ENCODE measurements at regions not wholly inside any gene's neighbourhood (a gene's known extent, or its start where the extent isn't known, plus 50 kb on each side); places are given as distances from the start of the nearest gene placed in this dataset.
A peak's percentile ranks its signal among the peaks of the same experiment; 100 is the strongest.
"Not testable (repeated sequence)": the region's sequence is repeated elsewhere in the genome, so short reads cannot be mapped to it uniquely, and the experiment has no call there.

DNA sequence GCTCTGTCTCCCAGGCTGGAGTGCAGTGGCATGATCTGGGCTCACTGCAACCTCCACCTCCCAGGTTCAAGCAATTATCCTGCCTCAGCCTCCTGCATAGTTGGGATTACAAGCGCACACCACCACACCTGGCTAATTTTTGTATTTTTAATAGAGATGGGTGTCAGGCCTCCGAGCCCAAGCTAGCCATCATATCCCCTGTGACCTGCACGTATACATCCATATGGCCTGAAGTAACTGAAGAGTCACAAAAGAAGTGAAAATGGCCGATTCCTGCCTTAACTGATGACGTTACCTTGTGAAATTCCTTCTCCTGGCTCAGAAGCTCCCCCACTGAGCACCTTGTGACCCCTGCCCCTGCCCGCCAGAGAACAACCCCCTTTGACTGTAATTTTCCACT lies 109.6 kb upstream of the CLINT1 start:
- H3K36me3 ChIP-seq (ENCODE audit: control insufficient read depth, insufficient read depth, low read length); H3K27me3 ChIP-seq (ENCODE audit: control insufficient read depth, insufficient read depth, low read length); H3K9me3 ChIP-seq (ENCODE audit: control insufficient read depth, insufficient read depth, low read length); H3K4me3 ChIP-seq (ENCODE audit: low read depth, low read length); DNase-seq (ENCODE audit: low read depth in 4 of 6, low spot score in 6 of 6); H3K4me1 ChIP-seq (ENCODE audit: control insufficient read depth, insufficient read depth, low read length); H3K27ac ChIP-seq (ENCODE audit: low read depth, low read length): not testable (repeated sequence)
- no CpG with 5 or more reads among the region's 6 CpGs for WGBS (ENCODE audit: insufficient coverage)

DNA sequence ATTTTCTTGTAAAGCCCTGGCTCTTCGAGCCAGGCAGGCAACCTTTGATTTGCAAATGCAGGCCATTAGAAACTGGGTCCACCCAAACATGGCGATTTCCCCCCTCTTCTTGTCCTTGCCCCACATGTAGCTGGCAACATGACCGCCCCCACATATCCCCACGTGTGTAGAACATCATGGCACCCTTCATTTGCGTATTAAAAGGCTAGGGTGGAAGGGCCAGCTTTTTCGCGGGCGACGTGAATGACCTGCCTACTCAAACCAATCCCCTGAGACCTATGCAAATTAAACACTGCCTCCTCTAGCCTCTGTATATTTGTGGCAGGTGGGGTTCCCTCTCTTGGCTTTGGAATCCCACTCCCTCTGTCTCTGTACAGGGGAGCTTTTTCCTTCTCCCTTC lies 107.0 kb upstream of the CLINT1 start:
- Histone ChIP-seq H3K27me3 (ENCODE audit: control insufficient read depth, insufficient read depth, low read length) (peaks cover 2% of the 10 kb centered on the region), H3K27ac (ENCODE audit: low read depth, low read length) (no peak overlapping the region), H3K9me3 (ENCODE audit: control insufficient read depth, insufficient read depth, low read length) (no peaks in the 10 kb centered on the region), H3K4me3 (ENCODE audit: low read depth, low read length) (no peak overlapping the region), H3K4me1 (ENCODE audit: control insufficient read depth, insufficient read depth, low read length) (no peaks in the 10 kb centered on the region), H3K36me3 (ENCODE audit: control insufficient read depth, insufficient read depth, low read length) (no peaks in the 10 kb centered on the region)
- DNase-seq (ENCODE audit: low read depth in 4 of 6, low spot score in 6 of 6) = no peak
- 50% methylated on average over 4 of the region's 9 CpGs for WGBS (ENCODE audit: insufficient coverage)

DNA sequence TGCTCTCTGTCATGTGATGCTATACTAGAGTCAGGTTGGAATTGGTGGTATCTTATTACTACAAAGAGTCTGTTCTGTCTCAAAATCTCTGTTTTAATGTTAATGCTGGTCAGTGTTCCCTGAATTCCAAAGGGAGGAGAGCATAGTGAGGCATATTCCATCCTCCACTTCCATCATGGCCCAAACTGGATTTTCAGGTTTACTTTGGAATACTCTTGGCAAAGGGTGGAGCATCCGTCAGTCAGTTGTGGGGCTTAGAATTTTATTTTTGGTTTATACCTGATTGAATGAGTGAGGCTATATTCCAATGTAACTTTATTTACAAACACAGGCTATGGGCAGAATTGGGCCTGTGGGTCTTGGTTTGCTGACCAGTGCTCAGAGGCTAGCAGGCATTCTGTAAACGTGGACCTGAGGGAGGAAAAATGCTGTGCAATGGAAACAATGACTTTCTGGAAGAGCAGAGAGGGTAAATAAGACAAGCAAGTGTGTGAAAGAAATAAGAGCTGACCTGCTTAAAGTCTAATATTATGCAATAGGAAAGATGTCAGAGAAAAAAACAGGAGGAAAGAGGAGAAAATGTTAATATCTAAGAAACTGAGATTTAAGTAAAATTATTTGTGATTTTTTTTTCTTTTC lies 106.2 kb upstream of the CLINT1 start:
- H3K27me3 ChIP-seq (ENCODE audit: control insufficient read depth, insufficient read depth, low read length) = peaks cover 2% of the 10 kb centered on the region
- no peak for DNase-seq (ENCODE audit: low read depth in 4 of 6, low spot score in 6 of 6)
- WGBS (ENCODE audit: insufficient coverage) = 67% methylated on average over 1 of the region's 2 CpGs

DNA sequence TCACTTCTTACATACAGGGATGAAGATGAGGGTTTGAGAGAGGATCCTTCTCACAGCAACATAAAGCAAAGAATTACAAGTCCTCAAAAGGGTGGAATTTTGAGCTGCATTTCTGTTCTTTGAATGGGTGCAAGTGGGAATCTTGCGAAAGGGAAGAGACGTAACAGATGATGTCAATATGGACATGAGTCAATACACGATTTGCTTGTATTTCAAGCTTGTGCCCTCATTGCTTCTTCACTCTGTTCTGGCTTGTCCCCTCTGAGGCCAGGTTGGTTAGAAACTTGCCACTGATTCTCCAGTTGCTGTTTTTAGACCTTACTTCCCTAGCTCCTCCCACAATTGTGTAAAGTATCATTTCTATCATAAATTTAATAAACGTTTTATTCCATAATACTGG lies 104.8 kb upstream of the CLINT1 start:
- no peak for DNase-seq (ENCODE audit: low read depth in 4 of 6, low spot score in 6 of 6)
- no peak overlapping the region for H3K4me3 ChIP-seq (ENCODE audit: low read depth, low read length)
- H3K4me1 ChIP-seq (ENCODE audit: control insufficient read depth, insufficient read depth, low read length) = no peaks in the 10 kb centered on the region
- no CpG with 5 or more reads among the region's 4 CpGs for WGBS (ENCODE audit: insufficient coverage)
- no peaks in the 10 kb centered on the region for H3K9me3 ChIP-seq (ENCODE audit: control insufficient read depth, insufficient read depth, low read length)
- H3K27me3 ChIP-seq (ENCODE audit: control insufficient read depth, insufficient read depth, low read length) = peaks cover 2% of the 10 kb centered on the region
- H3K36me3 ChIP-seq (ENCODE audit: control insufficient read depth, insufficient read depth, low read length) = no peaks in the 10 kb centered on the region
- no peak overlapping the region for H3K27ac ChIP-seq (ENCODE audit: low read depth, low read length)

More for the DNA sequence above, 106.2 kb upstream of the CLINT1 start:
- no peak overlapping the region for H3K27ac ChIP-seq (ENCODE audit: low read depth, low read length)
- H3K4me3 ChIP-seq (ENCODE audit: low read depth, low read length) = no peak overlapping the region
- H3K4me1 ChIP-seq (ENCODE audit: control insufficient read depth, insufficient read depth, low read length) = no peaks in the 10 kb centered on the region
- no peaks in the 10 kb centered on the region for H3K9me3 ChIP-seq (ENCODE audit: control insufficient read depth, insufficient read depth, low read length)
- H3K36me3 ChIP-seq (ENCODE audit: control insufficient read depth, insufficient read depth, low read length) = no peaks in the 10 kb centered on the region

DNA sequence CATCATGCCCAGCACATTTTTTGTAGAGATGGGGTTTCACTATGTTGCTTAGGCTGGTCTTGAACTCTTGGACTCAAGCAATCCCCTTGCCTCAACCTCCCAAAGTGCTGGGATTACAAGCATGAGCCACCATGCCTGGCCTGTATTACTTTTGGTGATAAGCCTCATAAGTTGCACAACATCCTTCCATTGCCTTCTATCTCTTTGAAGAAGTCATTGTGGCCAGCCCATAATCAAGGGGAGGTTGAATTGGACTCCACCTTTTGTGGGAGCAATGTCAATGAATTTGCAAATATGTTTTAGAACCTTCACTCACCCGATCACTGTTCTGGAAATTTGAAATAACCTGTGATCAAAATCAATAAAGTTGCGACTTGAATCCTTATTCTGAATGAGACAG lies 104.3 kb upstream of the CLINT1 start:
- Histone ChIP-seq H3K27me3 (ENCODE audit: control insufficient read depth, insufficient read depth, low read length) (peaks cover 2% of the 10 kb centered on the region), H3K27ac (ENCODE audit: low read depth, low read length) (no peak overlapping the region), H3K4me3 (ENCODE audit: low read depth, low read length) (no peak overlapping the region), H3K36me3 (ENCODE audit: control insufficient read depth, insufficient read depth, low read length) (no peaks in the 10 kb centered on the region), H3K4me1 (ENCODE audit: control insufficient read depth, insufficient read depth, low read length) (no peaks in the 10 kb centered on the region), H3K9me3 (ENCODE audit: control insufficient read depth, insufficient read depth, low read length) (no peaks in the 10 kb centered on the region)
- no CpG with 5 or more reads among the region's 2 CpGs for WGBS (ENCODE audit: insufficient coverage)
- no peak for DNase-seq (ENCODE audit: low read depth in 4 of 6, low spot score in 6 of 6)

DNA sequence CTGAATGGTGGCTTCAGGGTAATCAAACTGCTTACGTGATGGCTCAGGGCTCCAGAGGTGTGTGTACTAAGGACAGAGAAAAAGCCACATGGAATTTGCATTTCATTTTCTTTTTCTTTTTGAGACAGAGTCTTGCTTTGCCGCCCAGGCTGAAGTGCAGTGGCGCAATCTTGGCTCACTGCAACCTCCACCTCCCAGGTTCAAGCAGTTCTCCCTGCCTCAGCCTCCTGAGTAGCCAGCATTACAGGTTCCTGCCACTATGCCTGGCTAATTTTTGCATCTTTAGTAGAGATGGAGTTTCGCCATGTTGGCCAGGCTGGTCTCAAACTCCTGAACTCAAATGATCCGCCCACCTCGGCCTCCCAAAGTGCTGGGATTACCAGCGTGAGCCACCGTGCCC lies 103.7 kb upstream of the CLINT1 start:
- H3K9me3 ChIP-seq (ENCODE audit: control insufficient read depth, insufficient read depth, low read length); DNase-seq (ENCODE audit: low read depth in 4 of 6, low spot score in 6 of 6): not testable (repeated sequence)

DNA sequence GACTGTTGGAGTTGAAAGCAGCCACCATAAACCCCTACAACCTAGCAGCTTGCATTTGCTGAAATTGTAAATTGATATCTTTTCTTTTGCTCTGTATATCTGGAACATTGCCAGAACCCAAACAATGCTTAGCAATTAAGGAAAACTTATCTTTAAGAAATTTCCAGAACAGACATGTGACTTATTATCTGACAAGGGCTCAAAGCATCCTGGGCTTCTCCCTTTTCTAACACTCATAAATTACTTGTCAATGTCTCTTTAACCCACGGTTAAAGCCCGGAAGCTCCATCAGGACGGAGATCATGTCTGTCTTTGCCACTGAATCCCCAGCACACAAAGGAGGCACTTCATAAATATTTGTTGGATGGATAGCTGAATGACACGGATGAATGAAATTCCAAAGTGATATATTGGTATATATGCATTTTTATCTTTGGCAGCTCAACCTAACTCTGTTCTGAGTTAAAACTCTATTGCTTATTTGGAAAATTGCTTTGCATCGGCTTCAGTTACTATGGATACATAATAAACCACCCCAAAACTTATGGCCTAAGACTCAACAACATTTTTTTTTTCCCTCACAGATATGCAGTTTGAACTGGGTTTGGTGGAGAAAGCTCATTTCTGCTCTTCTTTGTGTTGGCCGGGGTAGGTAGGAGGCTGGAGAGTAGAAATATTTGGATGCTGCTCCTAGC lies 103.1 kb upstream of the CLINT1 start:
- WGBS (ENCODE audit: insufficient coverage) = no CpG with 5 or more reads among the region's 6 CpGs
- peaks cover 2% of the 10 kb centered on the region for H3K27me3 ChIP-seq (ENCODE audit: control insufficient read depth, insufficient read depth, low read length)
- no peaks in the 10 kb centered on the region for H3K9me3 ChIP-seq (ENCODE audit: control insufficient read depth, insufficient read depth, low read length)
- H3K36me3 ChIP-seq (ENCODE audit: control insufficient read depth, insufficient read depth, low read length) = no peaks in the 10 kb centered on the region
- no peak overlapping the region for H3K27ac ChIP-seq (ENCODE audit: low read depth, low read length)
- no peaks in the 10 kb centered on the region for H3K4me1 ChIP-seq (ENCODE audit: control insufficient read depth, insufficient read depth, low read length)
- DNase-seq (ENCODE audit: low read depth in 4 of 6, low spot score in 6 of 6) = peak in 2 of 6 donors; percentile 26 to 41
- no peak overlapping the region for H3K4me3 ChIP-seq (ENCODE audit: low read depth, low read length)

More for the DNA sequence above, 103.7 kb upstream of the CLINT1 start:
- not testable (repeated sequence) for H3K4me1 ChIP-seq (ENCODE audit: control insufficient read depth, insufficient read depth, low read length); H3K27me3 ChIP-seq (ENCODE audit: control insufficient read depth, insufficient read depth, low read length); H3K4me3 ChIP-seq (ENCODE audit: low read depth, low read length); H3K36me3 ChIP-seq (ENCODE audit: control insufficient read depth, insufficient read depth, low read length); H3K27ac ChIP-seq (ENCODE audit: low read depth, low read length)
- WGBS (ENCODE audit: insufficient coverage) = 93% methylated on average over 8 of the region's 8 CpGs

DNA sequence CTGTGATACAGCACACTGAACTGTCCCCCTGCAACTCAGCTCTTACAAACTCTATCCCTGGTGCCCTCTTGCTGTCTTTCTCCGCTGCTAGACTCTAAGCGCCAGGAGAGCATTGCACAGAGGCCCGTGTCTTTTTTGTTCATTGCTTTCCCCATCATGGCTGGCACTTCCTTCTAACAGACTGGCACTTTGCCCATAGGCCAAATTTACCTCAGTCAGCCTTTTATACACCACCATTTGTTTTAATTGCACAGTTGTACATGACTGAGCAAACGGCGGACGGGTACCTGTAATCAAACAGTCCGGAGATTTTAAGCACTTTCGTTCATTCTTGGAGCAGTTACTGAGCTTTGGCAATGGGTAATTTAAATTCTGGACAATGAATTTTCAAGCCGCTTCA lies 102.2 kb upstream of the CLINT1 start:
- 33% methylated on average over 5 of the region's 9 CpGs for WGBS (ENCODE audit: insufficient coverage)

DNA sequence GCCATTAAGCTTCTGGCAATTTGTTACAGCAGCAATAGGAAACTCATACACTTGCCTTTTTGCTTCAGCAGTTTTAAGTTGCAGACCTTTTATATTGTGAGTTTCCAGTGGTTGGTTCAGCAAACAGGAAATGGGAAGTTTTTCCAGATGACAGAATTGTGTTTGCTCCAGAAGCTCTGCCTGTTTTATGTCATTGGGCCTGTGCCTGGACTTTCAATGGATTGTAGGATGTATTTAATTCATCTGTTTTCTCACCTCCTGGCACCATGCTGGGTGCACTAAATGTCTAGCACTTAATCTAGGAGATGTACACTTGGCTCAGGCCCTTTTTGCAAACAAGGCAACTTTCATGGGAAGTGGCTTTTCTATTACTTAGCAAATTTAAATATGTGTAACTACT lies 100.4 kb upstream of the CLINT1 start:
- Histone ChIP-seq H3K4me1 (ENCODE audit: control insufficient read depth, insufficient read depth, low read length) (peaks cover 3% of the 10 kb centered on the region), H3K36me3 (ENCODE audit: control insufficient read depth, insufficient read depth, low read length) (no peaks in the 10 kb centered on the region), H3K27me3 (ENCODE audit: control insufficient read depth, insufficient read depth, low read length) (peaks cover 2% of the 10 kb centered on the region), H3K27ac (ENCODE audit: low read depth, low read length) (no peak overlapping the region), H3K4me3 (ENCODE audit: low read depth, low read length) (no peak overlapping the region), H3K9me3 (ENCODE audit: control insufficient read depth, insufficient read depth, low read length) (no peaks in the 10 kb centered on the region)
- peak in 2 of 6 donors; percentile 47 to 63 for DNase-seq (ENCODE audit: low read depth in 4 of 6, low spot score in 6 of 6)

More for the DNA sequence above, 102.2 kb upstream of the CLINT1 start:
- Histone ChIP-seq H3K4me1 (ENCODE audit: control insufficient read depth, insufficient read depth, low read length) (no peaks in the 10 kb centered on the region), H3K36me3 (ENCODE audit: control insufficient read depth, insufficient read depth, low read length) (no peaks in the 10 kb centered on the region), H3K27me3 (ENCODE audit: control insufficient read depth, insufficient read depth, low read length) (peaks cover 2% of the 10 kb centered on the region), H3K27ac (ENCODE audit: low read depth, low read length) (no peak overlapping the region), H3K9me3 (ENCODE audit: control insufficient read depth, insufficient read depth, low read length) (no peaks in the 10 kb centered on the region), H3K4me3 (ENCODE audit: low read depth, low read length) (no peak overlapping the region)
- DNase-seq (ENCODE audit: low read depth in 4 of 6, low spot score in 6 of 6) = peak in 2 of 6 donors; percentile 44 to 85

DNA sequence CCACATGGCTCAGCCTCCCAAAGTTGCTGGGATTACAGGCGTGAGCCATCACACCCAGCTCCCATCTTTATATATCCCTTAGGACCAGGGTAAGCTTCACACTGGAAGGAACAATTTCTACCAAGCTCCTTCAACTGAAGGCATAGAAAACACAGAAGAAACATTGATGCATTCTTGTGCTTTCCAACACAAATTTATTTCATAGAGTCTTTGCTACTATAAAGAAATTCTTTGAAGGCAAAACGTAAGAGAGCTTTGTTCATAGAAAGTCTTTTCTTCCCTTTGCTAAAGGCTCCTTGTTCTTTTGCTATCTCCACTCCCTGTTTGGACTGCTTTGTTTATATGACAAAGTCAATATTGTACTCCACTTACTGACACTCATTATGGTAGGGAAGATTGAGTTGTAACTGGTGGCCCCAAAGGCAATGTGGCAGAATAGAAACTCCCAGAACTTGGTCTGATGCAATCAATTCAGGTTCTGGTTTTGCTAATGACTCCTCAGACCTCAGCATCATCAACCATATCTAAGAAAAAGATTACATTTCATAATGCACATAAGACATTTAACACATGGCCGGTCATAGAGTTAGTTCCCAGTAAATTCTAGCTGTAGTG lies 97.4 kb upstream of the CLINT1 start:
- 86% methylated on average over 1 of the region's 3 CpGs for WGBS (ENCODE audit: insufficient coverage)
- H3K9me3 ChIP-seq (ENCODE audit: control insufficient read depth, insufficient read depth, low read length) = no peaks in the 10 kb centered on the region
- H3K27ac ChIP-seq (ENCODE audit: low read depth, low read length) = no peak overlapping the region
- no peaks in the 10 kb centered on the region for H3K36me3 ChIP-seq (ENCODE audit: control insufficient read depth, insufficient read depth, low read length)
- DNase-seq (ENCODE audit: low read depth in 4 of 6, low spot score in 6 of 6) = peak in 1 of 6 donors; percentile 25
- H3K27me3 ChIP-seq (ENCODE audit: control insufficient read depth, insufficient read depth, low read length) = no peaks in the 10 kb centered on the region
- peaks cover 3% of the 10 kb centered on the region for H3K4me1 ChIP-seq (ENCODE audit: control insufficient read depth, insufficient read depth, low read length)
- H3K4me3 ChIP-seq (ENCODE audit: low read depth, low read length) = no peak overlapping the region

Data from spinal cord (tissue), 9 donors.